B cell (primary cell): ENCODE measurements at regions not wholly inside any gene's neighbourhood (a gene's known extent, or its start where the extent isn't known, plus 50 kb on each side); places are given as distances from the start of the nearest gene placed in this dataset.

Experiments used
- ATAC-seq: fragments of 200-7000 bp; cut with Tn5 transposase; one replicate; pipeline ENCODE4 v1.10.0; 2021; ENCODE audit warnings: low read depth, mild to moderate bottlenecking, moderate number of reproducible peaks, moderate library complexity
- CTCF ChIA-PET: fragments of 350-600 bp; sonication (Branson Sonifier 250); formaldehyde crosslinking; loops from one replicate; lab custom pipeline; 2021; ENCODE audit warnings: antibody characterized with exemption, inconsistent platforms; lab: Charles Lee
- POLR2A ChIA-PET: fragments of 350-600 bp; sonication (Branson Sonifier 250); formaldehyde crosslinking; loops from one replicate; lab custom pipeline; 2021; ENCODE audit warnings: antibody characterized with exemption; lab: Charles Lee
- DNase-seq: peaks from one replicate; pipeline ENCODE4 v3.0.0; 2013
- H2AFZ ChIP-seq: 2 replicates; pipeline ENCODE4 v1.6.1; 2012; ENCODE audit warnings: mild to moderate bottlenecking, low read depth, low read length; ENCODE audit not compliant: insufficient read depth, poor library complexity, severe bottlenecking
- H3K27ac ChIP-seq, 2 donors: 1 replicate in 1 of 2; 2 replicates in 1 of 2; pipeline ENCODE4 v1.5.1; 2012 to 2013; ENCODE audit warnings: low read length in 2 of 2, mild to moderate bottlenecking in 2 of 2, moderate library complexity in 1 of 2
- H3K27me3 ChIP-seq, 4 experiments: fragments of 200-600 bp in 1 of 4; sonication (generic) in 1 of 4; replicated peaks in 1 of 4; 1 replicate in 2 of 4; 2 replicates in 2 of 4; pipeline versions ENCODE4 v1.6.1 to v1.7.0; 2013 to 2016; ENCODE audit warnings: low read length in 3 of 4, mild to moderate bottlenecking in 2 of 4, mixed read lengths in 1 of 4, moderate library complexity in 1 of 4; ENCODE audit not compliant: insufficient read depth in 4 of 4, control insufficient read depth in 3 of 4; ENCODE audit errors: control extremely low read depth in 1 of 4
- H3K36me3 ChIP-seq, 2 experiments: replicated peaks in 1 of 2; 1 replicate in 1 of 2; 2 replicates in 1 of 2; pipeline versions ENCODE4 v1.6.1 to v1.7.1; 2013; ENCODE audit warnings: low read length in 1 of 2; ENCODE audit not compliant: insufficient read depth in 2 of 2, control insufficient read depth in 1 of 2; ENCODE audit errors: control extremely low read depth in 1 of 2, extremely low read depth in 1 of 2
- H3K4me1 ChIP-seq, 2 donors: fragments of 200-600 bp in 1 of 2; sonication (generic) in 1 of 2; 1 replicate in 1 of 2; 2 replicates in 1 of 2; pipeline versions ENCODE4 v1.5.1 to v1.6.1; 2013 to 2017; ENCODE audit warnings: low read length in 2 of 2; ENCODE audit not compliant: control insufficient read depth in 2 of 2, insufficient read depth in 2 of 2
- H3K4me2 ChIP-seq: replicated peaks from 2 replicates; pipeline ENCODE3; 2012; ENCODE audit warnings: mild to moderate bottlenecking, low read depth, low read length; ENCODE audit not compliant: poor library complexity, severe bottlenecking
- H3K4me3 ChIP-seq, 5 experiments: fragments of 200-600 bp in 1 of 5; sonication (generic) in 1 of 5; 1 replicate in 3 of 5; 2 replicates in 2 of 5; pipeline versions ENCODE4 v1.5.1 to v1.7.0; 2011 to 2016; ENCODE audit warnings: low read length in 4 of 5, mild to moderate bottlenecking in 4 of 5, low read depth in 2 of 5, control low read depth in 1 of 5, moderate library complexity in 1 of 5; ENCODE audit not compliant: insufficient read depth in 1 of 5; ENCODE audit errors: control extremely low read depth in 1 of 5, extremely low read depth in 1 of 5
- H3K79me2 ChIP-seq: fragments of 200-600 bp; sonication (generic); one replicate; pipeline ENCODE4 v1.6.0; 2016; ENCODE audit warnings: low read length; ENCODE audit not compliant: control insufficient read depth, insufficient read depth
- H3K9ac ChIP-seq: fragments of 200-600 bp; sonication (generic); 2 replicates; pipeline ENCODE4 v1.6.1; 2017; ENCODE audit warnings: mild to moderate bottlenecking, low read length, moderate library complexity
- H3K9me3 ChIP-seq, 3 donors: one replicate each; pipeline versions ENCODE4 v1.6.1 to v1.7.1; 2013; ENCODE audit warnings: low read length in 2 of 3; ENCODE audit not compliant: control insufficient read depth in 2 of 3, insufficient read depth in 1 of 3; ENCODE audit errors: control extremely low read depth in 1 of 3
- H4K20me1 ChIP-seq: 2 replicates; pipeline ENCODE4 v1.6.0; 2012; ENCODE audit warnings: mild to moderate bottlenecking, low read length; ENCODE audit not compliant: insufficient read depth, control insufficient read depth, poor library complexity, severe bottlenecking
- H3K27ac Mint-ChIP-seq: one replicate; pipeline ENCODE4 v1.8.0; 2021; ENCODE audit warnings: mixed read lengths
- H3K27me3 Mint-ChIP-seq: one replicate; pipeline ENCODE4 v1.8.0; 2021; ENCODE audit warnings: mixed read lengths
- H3K4me1 Mint-ChIP-seq: one replicate; pipeline ENCODE4 v1.8.0; 2021; ENCODE audit warnings: mixed read lengths
- H3K4me3 Mint-ChIP-seq: one replicate; pipeline ENCODE4 v1.8.0; 2021; ENCODE audit warnings: mixed read lengths
- H3K9me3 Mint-ChIP-seq: one replicate; pipeline ENCODE4 v1.8.0; 2022; ENCODE audit warnings: mixed read lengths; ENCODE audit not compliant: insufficient read depth
- EZH2 ChIP-seq: IDR thresholded peaks from 2 replicates; pipeline ENCODE4 v1.6.1; 2012; ENCODE audit warnings: borderline replicate concordance, low read depth, mild to moderate bottlenecking, moderate library complexity, low read length; ENCODE audit not compliant: insufficient read depth, poor library complexity, severe bottlenecking
- WGBS: methylation state at CpG from one replicate; pipeline ENCODE4 v1.1.5; 2013; ENCODE audit warnings: missing lambda C conversion rate; ENCODE audit not compliant: insufficient coverage; 5-methylcytosine and 5-hydroxymethylcytosine counted together
- intact Hi-C: fragments of 100-400 bp; cut with micrococcal nuclease; formaldehyde crosslinking; loops from one replicate; pipeline ENCODE4 v1.10.0; 2022
- TF ChIP-seq, protein P1 (sequence below): fragments of 200-600 bp; IDR thresholded peaks from one replicate; pipeline ENCODE4 v1.8.0; 2022; ENCODE audit warnings: antibody characterized with exemption, mild to moderate bottlenecking

DNA sequence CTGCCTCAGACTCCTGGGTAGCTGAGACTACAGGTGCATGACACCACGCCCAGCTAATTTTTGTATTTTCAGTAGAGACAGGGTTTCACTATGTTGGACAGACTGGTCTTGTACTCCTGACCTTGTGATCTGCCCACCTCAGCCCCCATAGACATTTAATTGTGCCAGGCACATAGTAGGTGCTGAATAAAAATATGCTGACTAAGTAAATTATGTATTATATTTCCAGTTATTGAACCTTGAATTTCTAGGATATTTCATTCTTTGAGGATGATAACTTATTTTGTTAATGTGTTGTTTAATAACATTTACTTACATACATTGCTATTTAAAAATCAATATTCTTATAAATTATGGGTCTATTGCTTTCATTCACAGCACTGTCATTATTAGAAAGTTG lies 190.4 kb upstream of the LRRTM4 start:
- Mint-ChIP-seq H3K27ac (no peak overlapping the region), H3K4me3 (no peak overlapping the region), H3K9me3 (no peaks in the 10 kb centered on the region), H3K27me3 (no peaks in the 10 kb centered on the region), H3K4me1 (no peaks in the 10 kb centered on the region)
- Histone ChIP-seq H3K27ac (no peak overlapping the region), H2AFZ (no peak overlapping the region), H4K20me1 (no peaks in the 10 kb centered on the region), H3K4me3 (no peak overlapping the region), H3K79me2 (no peaks in the 10 kb centered on the region), H3K4me2 (no peak overlapping the region), H3K9ac (no peak overlapping the region), H3K36me3 (no peaks in the 10 kb centered on the region), H3K9me3 (no peaks in the 10 kb centered on the region), H3K4me1 (no peaks in the 10 kb centered on the region), H3K27me3 (no peaks in the 10 kb centered on the region)
- no peak for TF ChIP-seq EZH2
- TF ChIP-seq, protein P1, sequence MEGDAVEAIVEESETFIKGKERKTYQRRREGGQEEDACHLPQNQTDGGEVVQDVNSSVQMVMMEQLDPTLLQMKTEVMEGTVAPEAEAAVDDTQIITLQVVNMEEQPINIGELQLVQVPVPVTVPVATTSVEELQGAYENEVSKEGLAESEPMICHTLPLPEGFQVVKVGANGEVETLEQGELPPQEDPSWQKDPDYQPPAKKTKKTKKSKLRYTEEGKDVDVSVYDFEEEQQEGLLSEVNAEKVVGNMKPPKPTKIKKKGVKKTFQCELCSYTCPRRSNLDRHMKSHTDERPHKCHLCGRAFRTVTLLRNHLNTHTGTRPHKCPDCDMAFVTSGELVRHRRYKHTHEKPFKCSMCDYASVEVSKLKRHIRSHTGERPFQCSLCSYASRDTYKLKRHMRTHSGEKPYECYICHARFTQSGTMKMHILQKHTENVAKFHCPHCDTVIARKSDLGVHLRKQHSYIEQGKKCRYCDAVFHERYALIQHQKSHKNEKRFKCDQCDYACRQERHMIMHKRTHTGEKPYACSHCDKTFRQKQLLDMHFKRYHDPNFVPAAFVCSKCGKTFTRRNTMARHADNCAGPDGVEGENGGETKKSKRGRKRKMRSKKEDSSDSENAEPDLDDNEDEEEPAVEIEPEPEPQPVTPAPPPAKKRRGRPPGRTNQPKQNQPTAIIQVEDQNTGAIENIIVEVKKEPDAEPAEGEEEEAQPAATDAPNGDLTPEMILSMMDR: no peak
- POLR2A ChIA-PET: no interaction called here
- no peak for ATAC-seq
- DNase-seq: no peak
- WGBS: no CpG with 5 or more reads among the region's 1 CpG
- CTCF ChIA-PET: no interaction called here
- intact Hi-C loops: no loop called here

- no peak overlapping the region for H3K27ac ChIP-seq
- no peak overlapping the region for H3K4me3 Mint-ChIP-seq
- H2AFZ ChIP-seq: no peak overlapping the region
- intact Hi-C loops: no loop called here
- no peaks in the 10 kb centered on the region for H3K4me1 ChIP-seq
- H3K4me2 ChIP-seq: no peak overlapping the region
- CTCF ChIA-PET: no interaction called here
- H3K27me3 Mint-ChIP-seq: no peaks in the 10 kb centered on the region
- no peaks in the 10 kb centered on the region for H3K79me2 ChIP-seq
- H3K4me3 ChIP-seq: no peak overlapping the region
- H3K27me3 ChIP-seq: no peaks in the 10 kb centered on the region
- TF ChIP-seq, protein P1: no peak
- TF ChIP-seq EZH2: no peak
- H4K20me1 ChIP-seq: no peaks in the 10 kb centered on the region
- no peaks in the 10 kb centered on the region for H3K9me3 Mint-ChIP-seq
- DNase-seq (no peak), ATAC-seq (no peak)
- no peaks in the 10 kb centered on the region for H3K4me1 Mint-ChIP-seq
- no peaks in the 10 kb centered on the region for H3K9me3 ChIP-seq
- no CpG with 5 or more reads among the region's 2 CpGs for WGBS
- POLR2A ChIA-PET: no interaction called here
- H3K9ac ChIP-seq: no peak overlapping the region
- no peak overlapping the region for H3K27ac Mint-ChIP-seq
- no peaks in the 10 kb centered on the region for H3K36me3 ChIP-seq
Observed at GRCh38 chr2:77713412-77713811, 191.2 kb upstream of the LRRTM4 start.
